GM18907 (cell line): ENCODE measurements at regions not wholly inside any gene's neighbourhood (a gene's known extent, or its start where the extent isn't known, plus 50 kb on each side); places are given as distances from the start of the nearest gene placed in this dataset.

ENCODE experiments used
- ATAC-seq: cut with Tn5 transposase; IDR thresholded peaks from one replicate; pipeline ENCODE4 v1.9.1; 2021; ENCODE audit warnings: mild to moderate bottlenecking, moderate library complexity; ENCODE audit not compliant: unreplicated experiment

DNA sequence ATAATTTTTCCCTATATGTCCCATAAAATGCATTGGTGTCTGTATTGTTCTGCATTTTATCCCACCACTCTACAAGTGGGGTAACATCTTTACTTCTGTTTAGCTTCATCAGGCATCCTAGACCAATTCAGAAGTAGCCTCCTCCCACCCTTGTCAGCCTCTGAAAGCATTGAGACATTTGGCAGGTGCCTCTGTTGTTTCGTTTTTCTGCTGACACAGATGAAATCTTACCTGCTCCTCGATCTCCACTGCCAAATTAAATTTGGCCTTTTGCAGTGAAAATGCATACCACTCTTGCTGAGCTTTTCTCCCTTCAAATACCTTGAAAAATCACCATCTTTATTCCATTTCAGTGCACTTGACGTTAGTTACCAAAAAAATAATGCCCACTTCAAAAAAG is 83.5 kb upstream of the STARD13 start:
- no peak for ATAC-seq

DNA sequence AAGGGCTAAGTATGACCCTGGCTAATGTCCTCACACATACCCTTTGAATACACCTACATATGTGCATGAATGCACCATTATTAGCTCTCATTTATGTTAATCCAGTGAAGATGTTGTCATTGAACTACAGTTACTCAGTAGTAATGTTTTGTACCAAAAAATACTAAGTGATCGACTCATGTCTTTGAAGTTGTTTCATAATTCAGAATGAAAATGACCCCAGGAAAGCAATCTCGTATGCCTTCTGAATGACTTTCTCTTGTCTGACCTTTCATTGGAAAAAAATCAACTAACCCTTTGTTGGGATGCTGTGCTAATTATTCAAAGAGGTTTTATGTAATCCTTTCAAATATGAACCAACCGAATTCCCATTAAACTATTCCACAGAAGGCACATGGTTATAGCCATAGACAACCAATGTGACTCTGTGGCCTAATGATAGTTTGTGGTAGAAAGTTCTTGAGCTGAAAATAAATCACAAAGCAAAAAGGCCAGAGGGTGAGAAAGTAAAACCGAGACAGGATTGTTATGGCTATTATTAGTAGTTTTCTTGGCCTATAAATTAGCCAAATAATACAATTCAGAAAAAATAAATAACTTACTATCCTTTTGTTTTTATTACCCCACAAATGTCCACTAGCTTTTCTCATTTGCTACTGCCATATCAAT is 86.8 kb upstream of the STARD13 start:
- ATAC-seq, result no peak

DNA sequence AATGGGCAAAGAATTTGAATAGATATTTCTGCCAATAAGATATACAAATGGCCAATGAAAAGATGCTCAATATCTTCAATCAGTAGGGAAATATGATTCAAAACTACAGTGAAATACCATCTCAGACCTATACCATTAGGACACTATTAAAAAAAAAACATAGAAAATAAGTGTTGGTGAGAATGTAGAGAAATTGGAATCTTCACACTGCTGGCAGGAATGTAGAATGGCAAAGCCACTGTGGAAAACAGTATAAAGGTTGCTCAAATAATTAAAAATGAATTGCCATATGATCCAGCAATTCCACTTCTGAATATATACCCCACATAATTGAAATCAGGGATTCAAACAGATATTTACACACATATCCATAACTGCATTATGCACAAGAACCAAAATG is 88.1 kb upstream of the STARD13 start:
- no peak for ATAC-seq

DNA sequence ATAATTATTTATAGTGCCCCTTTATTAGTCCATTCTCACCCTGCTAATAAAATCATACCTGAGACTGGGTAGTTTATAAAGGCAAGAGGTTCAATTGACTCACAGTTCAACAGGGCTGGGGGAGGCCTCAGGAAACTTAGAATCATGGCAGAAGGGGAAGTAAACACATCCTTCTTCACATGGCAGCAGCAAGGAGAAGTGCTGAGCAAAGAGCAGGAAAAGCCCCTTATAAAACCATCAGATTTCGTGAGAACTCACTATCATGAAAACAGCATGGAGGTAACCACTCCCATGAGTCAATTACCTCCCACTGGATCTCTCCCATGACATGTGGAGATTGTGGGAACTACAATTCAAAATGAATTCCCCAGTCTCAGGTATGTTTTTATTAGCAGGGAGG is 89.9 kb upstream of the STARD13 start:
- ATAC-seq, result no peak

DNA sequence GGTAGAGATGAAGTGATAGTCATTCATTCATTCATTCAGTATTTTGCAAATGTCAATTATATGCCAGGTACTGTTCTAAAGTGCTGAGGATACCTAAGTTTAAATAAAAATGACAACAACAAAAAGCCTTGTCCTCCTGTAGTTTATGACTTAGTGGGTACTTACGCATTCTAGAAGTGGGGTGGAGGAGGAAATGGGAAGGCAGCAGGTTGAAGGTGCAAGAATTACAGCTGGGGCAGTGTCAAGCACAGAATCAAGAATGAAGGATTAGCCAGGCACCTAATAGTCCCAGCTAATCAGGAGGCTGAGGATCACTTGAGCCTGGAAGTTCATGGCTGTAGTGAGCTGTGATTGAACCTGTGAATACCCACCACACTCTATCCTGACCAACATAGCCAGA is 90.7 kb upstream of the STARD13 start:
- no peak for ATAC-seq

DNA sequence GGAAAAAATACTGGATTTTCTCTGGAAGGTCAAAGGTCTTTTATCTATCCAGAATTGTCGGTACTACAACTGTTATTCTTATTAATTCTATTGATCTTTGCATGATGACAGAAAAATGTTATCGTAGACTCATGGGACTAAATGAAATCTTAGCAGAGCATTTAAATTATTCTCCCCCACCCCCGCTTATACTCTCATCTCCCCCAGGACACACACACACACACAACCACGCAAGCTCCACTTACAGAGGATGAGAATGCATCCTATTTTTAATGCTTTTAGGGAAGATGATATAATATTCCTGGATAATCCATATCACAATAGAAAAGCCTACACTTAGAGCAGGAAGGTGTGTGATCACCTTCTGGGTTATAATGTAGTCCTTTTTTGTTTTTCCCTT is 91.9 kb upstream of the STARD13 start:
- no peak for ATAC-seq

DNA sequence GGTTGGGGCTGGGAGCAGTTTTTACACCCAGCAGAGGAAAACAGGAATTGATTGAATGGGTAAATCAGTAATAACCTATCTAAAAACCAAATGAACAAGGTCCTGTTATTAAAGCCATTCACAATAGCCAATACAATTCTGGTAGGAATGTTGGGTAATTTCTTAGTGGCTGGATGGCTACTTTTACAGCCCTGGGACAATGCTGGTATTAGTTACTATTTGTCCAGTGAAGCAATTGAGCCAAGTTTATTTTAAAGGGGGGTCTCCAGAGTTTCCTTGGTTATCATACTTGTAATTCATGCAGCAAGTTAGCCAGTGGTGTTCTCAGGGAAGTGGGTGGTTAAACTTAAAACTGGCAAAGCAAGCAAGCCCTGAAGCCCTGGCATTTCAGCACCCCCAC is 92.3 kb upstream of the STARD13 start:
- ATAC-seq, result no peak

DNA sequence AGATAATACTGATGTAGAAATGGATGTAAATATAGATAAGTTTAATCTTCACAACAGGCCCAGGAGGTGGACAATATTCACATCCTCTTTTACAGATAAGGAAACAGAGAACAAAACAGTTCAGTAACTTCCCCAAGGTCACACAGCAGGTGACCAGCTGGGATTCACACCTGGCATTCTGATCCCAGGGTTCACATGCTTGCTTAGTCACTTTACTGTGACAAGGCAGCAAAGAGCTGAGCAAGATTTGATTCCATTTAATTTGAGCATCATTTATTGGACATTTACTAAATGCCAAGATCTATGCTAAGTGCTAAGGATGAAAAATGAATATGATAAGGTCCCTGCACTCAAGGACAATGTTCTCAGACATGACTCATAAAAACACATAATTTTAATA is 94.1 kb upstream of the STARD13 start:
- no peak for ATAC-seq

DNA sequence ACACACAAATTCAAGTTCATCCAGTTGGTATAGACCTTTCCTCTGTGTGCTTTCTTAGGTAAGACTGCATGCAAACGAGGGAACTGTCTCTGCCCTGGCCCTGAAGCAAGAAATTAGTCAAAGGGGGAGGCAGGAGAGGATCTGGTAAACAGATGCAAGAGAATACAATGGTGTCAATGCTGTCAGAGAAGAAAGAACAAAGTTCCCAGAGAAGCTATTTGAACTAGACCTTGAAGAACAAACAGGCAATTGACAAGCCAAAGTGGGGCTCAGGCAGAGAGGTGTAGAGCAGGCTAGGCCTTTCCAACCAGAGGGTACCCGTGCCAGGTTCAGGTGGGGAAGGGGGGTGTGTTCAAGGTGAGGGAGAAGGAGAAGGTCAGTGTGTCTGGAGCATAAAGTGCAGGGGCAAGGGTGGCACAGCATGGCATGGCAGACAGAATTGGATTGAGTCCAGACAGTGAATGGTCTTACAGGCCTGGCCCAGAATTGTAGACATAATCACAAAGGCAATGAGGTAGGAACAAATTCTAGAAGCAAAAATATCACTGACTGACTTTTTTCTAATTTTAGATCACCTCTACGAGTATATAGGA is 95.0 kb upstream of the STARD13 start:
- no peak for ATAC-seq

DNA sequence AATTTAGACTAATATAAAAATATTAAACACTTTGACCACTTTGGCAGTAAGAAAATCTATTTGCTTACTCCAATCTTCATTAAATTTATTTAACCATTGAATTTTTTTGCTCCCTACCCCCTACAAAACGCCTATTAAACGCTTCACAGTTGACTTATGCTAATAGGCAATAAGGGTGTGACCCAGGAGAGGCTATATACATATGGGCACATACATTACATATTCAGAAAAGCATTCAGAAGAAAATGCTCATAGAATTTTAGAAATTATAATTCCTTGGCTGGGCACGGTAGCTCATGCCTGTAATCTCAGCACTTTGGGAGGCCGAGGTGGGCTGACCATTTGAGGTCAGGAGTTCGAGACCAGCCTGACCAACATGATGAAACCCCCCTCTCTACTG is 95.6 kb upstream of the STARD13 start:
- ATAC-seq, result no peak

DNA sequence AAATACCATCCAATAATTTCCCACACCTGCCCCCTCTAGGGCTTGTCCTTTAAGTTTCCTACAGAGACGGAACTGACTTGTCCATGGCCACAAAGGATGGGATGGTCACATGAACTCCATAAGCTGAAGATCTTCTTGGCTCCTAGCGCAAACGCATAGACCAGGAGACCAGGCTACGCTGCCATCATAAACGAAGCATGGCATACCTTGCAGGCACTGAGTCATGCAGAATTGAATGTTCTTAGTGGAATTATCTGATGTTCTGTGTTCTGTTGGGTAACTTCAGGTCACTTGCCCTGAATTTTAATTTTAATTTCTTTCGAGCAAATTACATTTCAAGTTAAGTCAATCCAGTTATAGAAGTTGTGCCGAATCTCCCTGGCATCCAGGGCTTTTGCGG is 96.4 kb upstream of the STARD13 start:
- ATAC-seq, result no peak

DNA sequence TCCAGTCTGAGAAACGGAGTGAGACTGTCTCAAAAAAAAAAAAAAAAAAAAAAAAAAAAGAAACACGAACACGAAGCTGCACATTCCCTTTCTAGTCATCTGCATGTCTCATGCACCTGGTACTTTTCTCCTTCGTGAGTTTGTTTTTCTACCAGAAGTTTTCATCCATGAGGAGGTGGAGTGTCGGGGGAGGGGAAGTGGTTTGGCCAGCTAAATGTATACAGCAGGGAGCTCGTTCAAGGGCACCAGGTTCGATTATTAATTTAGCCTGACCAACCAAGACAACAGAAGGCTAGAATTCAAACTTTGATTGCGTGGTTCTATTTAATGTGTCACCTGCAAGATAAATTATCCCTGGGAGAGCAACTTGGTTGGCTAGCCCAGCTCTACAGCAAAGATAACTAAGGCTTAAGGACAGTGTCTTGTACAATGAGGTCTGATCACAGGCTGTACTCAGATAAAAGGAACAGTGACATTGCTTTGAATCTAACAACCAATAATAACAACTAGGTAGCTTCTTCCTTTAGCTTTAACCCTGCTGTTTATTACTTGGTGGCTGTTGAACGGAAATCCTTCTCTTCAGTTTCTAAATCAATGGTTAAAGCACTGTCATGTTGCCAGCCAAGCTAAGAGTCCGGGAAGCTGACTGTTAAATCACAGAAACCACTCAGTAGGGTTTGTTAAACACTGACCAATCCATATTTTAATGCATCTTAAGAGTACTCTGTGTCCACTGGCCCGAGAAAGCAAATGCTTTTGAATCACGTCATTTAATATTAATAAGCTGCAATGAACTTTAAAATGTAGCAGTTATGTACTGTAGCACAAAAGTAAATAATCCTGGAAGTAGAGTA is 98.4 kb upstream of the STARD13 start:
- ATAC-seq, result no peak

DNA sequence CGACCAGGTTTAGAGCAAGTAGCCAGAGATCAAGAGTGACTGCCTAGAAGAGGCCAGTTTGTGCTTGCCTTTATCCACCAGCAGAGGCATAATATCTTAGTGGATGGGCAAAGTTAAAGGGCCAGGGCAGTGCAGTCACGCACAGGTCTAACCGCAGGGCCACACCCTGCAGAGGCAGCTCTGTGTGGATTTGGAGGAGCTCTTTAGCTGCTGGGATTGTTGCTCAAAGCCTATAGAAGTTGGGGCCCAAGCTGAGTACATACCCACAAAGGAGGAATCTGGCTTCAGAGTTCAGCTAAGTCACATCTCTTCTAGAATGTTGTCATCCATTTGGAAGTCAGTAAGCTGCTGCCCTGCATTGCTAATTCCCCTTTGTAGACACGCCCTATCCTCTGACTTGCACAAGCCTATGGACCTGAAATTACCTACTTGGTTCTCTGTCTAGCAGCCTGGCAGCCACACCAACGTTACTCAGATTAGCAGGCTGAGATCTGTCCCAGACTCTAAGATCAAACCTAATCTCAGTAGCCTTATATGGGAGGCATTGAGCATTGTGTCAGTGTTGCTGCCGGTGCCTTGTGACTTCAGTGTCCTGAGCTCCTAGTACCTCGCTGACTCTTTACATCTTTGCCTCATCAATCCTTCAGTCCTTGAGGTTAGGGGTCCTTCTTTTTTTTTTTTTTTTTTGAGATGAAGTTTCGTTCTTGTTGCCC is 102.9 kb upstream of the STARD13 start:
- ATAC-seq, result no peak

DNA sequence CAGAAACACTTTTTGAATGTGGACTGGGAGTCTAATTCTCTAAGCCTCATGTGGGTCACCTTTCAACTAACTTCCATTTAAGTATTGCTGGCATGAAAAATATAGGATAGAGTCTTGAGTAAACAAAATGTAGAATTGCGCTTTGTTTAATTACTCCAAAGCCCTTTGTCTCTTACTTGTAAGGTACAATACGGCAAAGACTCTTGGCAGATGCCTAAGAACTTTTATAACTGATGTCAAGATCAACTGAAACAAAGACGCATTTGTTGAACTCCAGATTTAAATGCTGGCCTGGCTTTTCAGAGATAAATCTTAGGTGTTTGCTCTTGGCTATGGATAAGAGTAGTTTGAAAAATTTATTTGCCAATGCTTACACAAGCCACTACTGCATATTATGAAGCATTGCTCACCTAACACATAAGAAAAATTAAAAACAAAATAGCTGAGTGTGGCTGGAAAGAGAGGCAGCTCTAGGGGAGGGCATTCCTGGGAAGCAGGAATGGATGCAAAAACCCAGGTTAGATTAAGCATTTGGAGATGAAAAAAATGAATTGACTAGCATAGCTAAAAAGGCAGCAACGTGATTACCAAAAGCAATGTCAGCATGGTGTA is 107.3 kb upstream of the STARD13 start:
- ATAC-seq, result no peak

DNA sequence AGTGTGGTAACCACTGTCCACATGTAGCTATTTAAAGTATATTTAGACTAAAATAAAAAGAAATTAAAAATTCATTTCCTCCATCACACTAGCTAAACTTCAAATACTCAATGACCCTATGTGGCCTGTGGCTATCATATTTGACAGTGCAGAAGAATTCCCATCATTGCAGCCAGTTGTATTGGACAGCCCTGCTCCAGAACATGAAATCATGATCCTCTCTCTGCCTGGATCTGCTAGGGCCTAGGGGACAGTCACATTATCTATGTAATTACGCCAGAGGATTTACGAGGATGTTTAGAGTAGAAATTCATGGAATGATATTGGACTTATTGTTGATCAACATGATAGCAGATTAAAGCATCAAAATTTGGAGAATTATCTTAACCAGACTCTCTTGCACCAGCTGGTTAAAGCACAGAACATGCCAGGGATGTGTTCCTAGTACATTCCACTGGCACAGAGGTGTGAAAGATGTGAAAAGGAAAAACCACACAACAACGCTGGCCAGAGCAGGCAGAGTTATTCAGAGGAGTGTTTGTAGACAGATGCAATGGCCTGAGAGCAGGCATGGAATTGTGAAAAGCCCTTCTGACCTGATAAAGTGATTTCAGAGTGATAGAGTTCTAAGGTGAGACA is 108.9 kb upstream of the STARD13 start:
- no peak for ATAC-seq

DNA sequence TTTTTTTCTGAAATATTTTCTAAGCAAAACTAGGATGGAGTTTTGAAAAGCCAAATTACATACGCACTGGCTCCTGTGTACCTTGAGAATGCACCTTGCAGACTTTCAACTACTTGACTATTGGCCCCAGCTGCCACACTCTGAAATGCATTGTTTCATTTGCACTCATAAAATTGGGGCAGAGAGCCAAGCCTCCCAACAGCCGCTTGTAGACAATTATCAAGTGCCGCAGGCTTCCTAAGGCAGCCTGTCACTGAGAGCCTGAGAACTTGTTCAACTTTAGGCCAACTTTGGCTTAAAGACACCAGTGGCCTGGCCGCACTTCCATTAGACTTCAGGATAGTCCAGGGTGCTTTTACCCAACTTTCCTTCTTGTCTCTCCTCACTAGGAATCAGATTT is 115.7 kb upstream of the STARD13 start:
- no peak for ATAC-seq

DNA sequence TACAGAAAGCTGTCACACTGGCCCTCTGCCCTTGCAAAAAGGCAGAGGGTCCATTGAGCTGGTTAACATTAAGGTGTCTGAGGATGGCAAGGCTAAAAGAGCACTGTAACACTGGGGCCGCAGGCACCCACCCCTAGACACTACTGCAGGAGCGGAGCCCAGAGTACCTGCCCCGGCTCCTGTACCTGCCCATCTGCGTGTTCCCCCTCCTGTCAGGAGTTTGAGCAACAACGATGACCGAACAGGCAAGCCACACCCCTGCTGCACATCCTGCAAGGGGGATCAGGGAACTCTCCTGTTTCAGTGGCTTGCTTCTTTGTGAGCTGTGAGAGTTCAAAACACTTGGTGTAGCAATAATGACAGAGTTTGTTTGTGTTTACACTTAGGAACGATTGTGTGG is 117.4 kb upstream of the STARD13 start:
- ATAC-seq, result no peak

DNA sequence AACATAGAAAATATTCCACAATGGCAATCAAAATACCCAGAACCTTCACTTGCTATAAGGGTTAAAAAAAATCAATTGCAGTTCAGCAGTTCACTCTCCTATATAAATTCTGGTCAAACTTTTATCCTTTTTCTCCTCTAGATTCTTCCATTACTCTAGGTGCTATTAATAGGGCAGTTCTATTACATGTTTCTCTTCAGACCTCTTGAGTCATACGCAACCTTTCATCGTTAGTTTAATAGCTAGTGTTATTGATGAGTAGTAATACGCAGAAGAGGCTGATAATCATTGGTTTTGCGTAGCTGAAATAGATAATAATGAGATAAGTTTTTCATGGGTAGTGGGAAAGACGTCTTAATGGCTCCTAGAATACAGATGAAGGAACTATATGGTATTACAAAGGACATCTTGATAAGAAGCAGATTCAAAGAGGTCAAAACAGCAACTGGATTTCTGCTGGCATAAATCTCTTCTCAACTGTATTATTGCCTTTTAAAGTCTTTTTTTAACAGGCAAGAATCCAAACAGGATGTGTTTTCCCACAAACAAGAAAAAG is 118.3 kb upstream of the STARD13 start:
- no peak for ATAC-seq

DNA sequence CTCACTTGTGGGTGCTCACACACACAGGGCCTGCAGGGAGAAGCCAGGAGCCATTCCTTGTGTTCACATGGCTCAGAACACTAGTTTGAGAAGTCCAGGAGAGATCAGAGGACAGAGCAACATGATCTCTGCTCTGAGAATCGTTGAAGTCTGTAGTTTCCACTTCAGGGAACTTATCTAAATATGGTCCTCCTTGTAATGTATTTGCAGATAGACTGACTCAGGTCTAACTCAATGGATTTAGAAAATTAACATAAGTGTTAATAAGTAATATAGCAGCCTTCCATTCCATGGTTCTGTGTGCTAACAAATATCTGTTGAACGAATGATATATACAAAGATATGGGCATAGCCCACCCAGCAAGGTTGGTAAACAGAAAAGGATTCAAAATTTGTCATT is 119.8 kb upstream of the STARD13 start:
- no peak for ATAC-seq
